ENCODE measurements at regions not wholly inside any gene's neighbourhood (a gene's known extent, or its start where the extent isn't known, plus 50 kb on each side); places are given as distances from the start of the nearest gene placed in this dataset.

- Histone ChIP-seq H3K4me3 (no peak overlapping the region), H4K20me1 (replicated peaks; ENCODE audit: insufficient read depth) (no peaks in the 10 kb centered on the region; the same call in 1 of the 2 replicates), H2AFZ (no peak overlapping the region), H3K36me3 (ENCODE audit: insufficient read depth) (no peaks in the 10 kb centered on the region), H3K4me1 (ENCODE audit: insufficient read depth) (peaks cover 5% of the 10 kb centered on the region; the same call in 1 of the 2 replicates), H3K79me2 (replicated peaks; ENCODE audit: insufficient read depth) (no peaks in the 10 kb centered on the region), H3F3A (replicated peaks; ENCODE audit: low read depth) (no peaks in the 10 kb centered on the region), H3K4me2 (no peak overlapping the region), H3K9me2 (ENCODE audit: insufficient read depth) (no peaks in the 10 kb centered on the region), H3K27ac (ENCODE audit: low read depth) (no peak overlapping the region), H3K27me3 (ENCODE audit: insufficient read depth) (peaks cover 28% of the 10 kb centered on the region)
- TF ChIP-seq STAT1 (IDR thresholded peaks at IDR 0.05; ENCODE audit: unreplicated experiment), result no peak
- TF ChIP-seq, protein P1, sequence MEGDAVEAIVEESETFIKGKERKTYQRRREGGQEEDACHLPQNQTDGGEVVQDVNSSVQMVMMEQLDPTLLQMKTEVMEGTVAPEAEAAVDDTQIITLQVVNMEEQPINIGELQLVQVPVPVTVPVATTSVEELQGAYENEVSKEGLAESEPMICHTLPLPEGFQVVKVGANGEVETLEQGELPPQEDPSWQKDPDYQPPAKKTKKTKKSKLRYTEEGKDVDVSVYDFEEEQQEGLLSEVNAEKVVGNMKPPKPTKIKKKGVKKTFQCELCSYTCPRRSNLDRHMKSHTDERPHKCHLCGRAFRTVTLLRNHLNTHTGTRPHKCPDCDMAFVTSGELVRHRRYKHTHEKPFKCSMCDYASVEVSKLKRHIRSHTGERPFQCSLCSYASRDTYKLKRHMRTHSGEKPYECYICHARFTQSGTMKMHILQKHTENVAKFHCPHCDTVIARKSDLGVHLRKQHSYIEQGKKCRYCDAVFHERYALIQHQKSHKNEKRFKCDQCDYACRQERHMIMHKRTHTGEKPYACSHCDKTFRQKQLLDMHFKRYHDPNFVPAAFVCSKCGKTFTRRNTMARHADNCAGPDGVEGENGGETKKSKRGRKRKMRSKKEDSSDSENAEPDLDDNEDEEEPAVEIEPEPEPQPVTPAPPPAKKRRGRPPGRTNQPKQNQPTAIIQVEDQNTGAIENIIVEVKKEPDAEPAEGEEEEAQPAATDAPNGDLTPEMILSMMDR (conservative IDR thresholded peaks at IDR 0.05; ENCODE audit: low read depth in 2 of 2), result peak; percentile 84 to 93
- Mint-ChIP-seq H3K4me3 (no peak overlapping the region), H3K36me3 (ENCODE audit: low read depth) (no peaks in the 10 kb centered on the region), H3K9me3 (no peaks in the 10 kb centered on the region), H3K27ac (no peak overlapping the region), H3K27me3 (ENCODE audit: insufficient read depth, low read depth, poor library complexity) (peaks cover 37% of the 10 kb centered on the region), H3K4me1 (peaks cover 10% of the 10 kb centered on the region)
- peak; percentile 85 for DNase-seq (ENCODE audit: low spot score)
- ATAC-seq, result peak; percentile 74
These were observed 104.7 kb downstream of the MRM1 start for GRCh38 chr17:36705874-36706731.

GRCh38 chr17:36707904-36708303 is 106.5 kb downstream of the MRM1 start:
- no peak overlapping the region for H3K27ac ChIP-seq (ENCODE audit: low read depth)
- no peaks in the 10 kb centered on the region for H3F3A ChIP-seq (replicated peaks; ENCODE audit: low read depth)
- no peak for ATAC-seq
- no peaks in the 10 kb centered on the region for H3K36me3 ChIP-seq (ENCODE audit: insufficient read depth)
- H3K27ac Mint-ChIP-seq, result no peak overlapping the region
- H3K4me2 ChIP-seq, result no peak overlapping the region
- H3K4me1 Mint-ChIP-seq, result peaks cover 17% of the 10 kb centered on the region
- H3K27me3 Mint-ChIP-seq (ENCODE audit: insufficient read depth, low read depth, poor library complexity), result peaks cover 25% of the 10 kb centered on the region
- H3K9me3 Mint-ChIP-seq, result no peaks in the 10 kb centered on the region
- H3K79me2 ChIP-seq (replicated peaks; ENCODE audit: insufficient read depth), result no peaks in the 10 kb centered on the region
- H3K9me2 ChIP-seq (ENCODE audit: insufficient read depth), result no peaks in the 10 kb centered on the region
- no peak overlapping the region for H3K4me3 Mint-ChIP-seq
- no peak overlapping the region for H2AFZ ChIP-seq
- peaks cover 5% of the 10 kb centered on the region; the same call in 1 of the 2 replicates for H3K4me1 ChIP-seq (ENCODE audit: insufficient read depth)
- H3K4me3 ChIP-seq, result no peak overlapping the region
- no peaks in the 10 kb centered on the region; the same call in 1 of the 2 replicates for H4K20me1 ChIP-seq (replicated peaks; ENCODE audit: insufficient read depth)
- no peaks in the 10 kb centered on the region for H3K36me3 Mint-ChIP-seq (ENCODE audit: low read depth)
- H3K27me3 ChIP-seq (ENCODE audit: insufficient read depth), result peaks cover 26% of the 10 kb centered on the region
- no peak for DNase-seq (ENCODE audit: low spot score)
- TF ChIP-seq EZH2 (IDR thresholded peaks at IDR 0.05; ENCODE audit: low read depth, unreplicated experiment), result no peak
- no peak for TF ChIP-seq CREB1 (CRISPR knock-in tag; IDR thresholded peaks at IDR 0.05; ENCODE audit: low read depth)
- TF ChIP-seq, protein P1 (conservative IDR thresholded peaks at IDR 0.05; ENCODE audit: low read depth in 2 of 2), result no peak
- no peak for TF ChIP-seq POLR2AphosphoS5 (IDR thresholded peaks at IDR 0.05; ENCODE audit: low read depth)
- TF ChIP-seq NANOG (IDR thresholded peaks at IDR 0.05; ENCODE audit: borderline replicate concordance), result no peak
- no peak for TF ChIP-seq ZNF331 (CRISPR knock-in tag; IDR thresholded peaks at IDR 0.05; ENCODE audit: low read depth)
- TF ChIP-seq JUNB (IDR thresholded peaks at IDR 0.05; ENCODE audit: unreplicated experiment), result no peak
- TF ChIP-seq ZNF462 (CRISPR knock-in tag; IDR thresholded peaks at IDR 0.05), result no peak

Measured in GM23338 (cell line).